Upper lobe of left lung (tissue), 4 donors: ENCODE measurements at regions not wholly inside any gene's neighbourhood (a gene's known extent, or its start where the extent isn't known, plus 50 kb on each side); places are given as distances from the start of the nearest gene placed in this dataset.

Experiments
- POLR2A ChIP-seq, 4 donors: fragments of 450-650 bp; IDR thresholded peaks; one replicate each; pipeline ENCODE4 v1.5.1; 2016 to 2017; ENCODE audit warnings: antibody characterized with exemption in 4 of 4, mild to moderate bottlenecking in 2 of 4
- TF ChIP-seq, protein P1 (sequence below), 6 experiments: fragments of 450-650 bp in 4 of 6; fragments of 200-600 bp in 2 of 6; sonication (generic) in 2 of 6; IDR thresholded peaks; one replicate each; pipeline ENCODE4 v1.5.1; 2016 to 2019; ENCODE audit warnings: antibody characterized with exemption in 6 of 6

DNA sequence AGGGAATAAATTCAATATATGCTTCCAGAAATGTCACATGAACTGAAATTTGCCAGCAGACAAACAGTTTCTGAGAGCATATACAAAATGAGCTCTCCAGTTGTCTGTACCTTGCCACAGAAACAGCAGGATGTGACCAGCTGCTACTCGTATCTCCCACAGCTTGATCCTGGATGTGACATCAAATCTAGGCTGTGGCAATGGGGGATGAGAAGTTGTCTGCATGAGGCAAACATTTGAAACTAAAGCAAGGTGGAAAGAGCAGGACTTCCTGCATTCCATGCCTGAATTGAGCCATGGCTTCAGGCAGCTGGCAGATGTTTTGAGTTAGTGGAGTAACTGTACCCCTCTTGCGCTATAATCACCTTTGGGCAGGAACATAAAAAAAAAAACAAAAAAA lies 1724.0 kb downstream of the RPA4 start:
- TF ChIP-seq, protein P1, sequence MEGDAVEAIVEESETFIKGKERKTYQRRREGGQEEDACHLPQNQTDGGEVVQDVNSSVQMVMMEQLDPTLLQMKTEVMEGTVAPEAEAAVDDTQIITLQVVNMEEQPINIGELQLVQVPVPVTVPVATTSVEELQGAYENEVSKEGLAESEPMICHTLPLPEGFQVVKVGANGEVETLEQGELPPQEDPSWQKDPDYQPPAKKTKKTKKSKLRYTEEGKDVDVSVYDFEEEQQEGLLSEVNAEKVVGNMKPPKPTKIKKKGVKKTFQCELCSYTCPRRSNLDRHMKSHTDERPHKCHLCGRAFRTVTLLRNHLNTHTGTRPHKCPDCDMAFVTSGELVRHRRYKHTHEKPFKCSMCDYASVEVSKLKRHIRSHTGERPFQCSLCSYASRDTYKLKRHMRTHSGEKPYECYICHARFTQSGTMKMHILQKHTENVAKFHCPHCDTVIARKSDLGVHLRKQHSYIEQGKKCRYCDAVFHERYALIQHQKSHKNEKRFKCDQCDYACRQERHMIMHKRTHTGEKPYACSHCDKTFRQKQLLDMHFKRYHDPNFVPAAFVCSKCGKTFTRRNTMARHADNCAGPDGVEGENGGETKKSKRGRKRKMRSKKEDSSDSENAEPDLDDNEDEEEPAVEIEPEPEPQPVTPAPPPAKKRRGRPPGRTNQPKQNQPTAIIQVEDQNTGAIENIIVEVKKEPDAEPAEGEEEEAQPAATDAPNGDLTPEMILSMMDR (IDR thresholded peaks at IDR 0.05), result no peak
- TF ChIP-seq POLR2A (IDR thresholded peaks at IDR 0.05), result no peak
